ENCODE measurements at regions not wholly inside any gene's neighbourhood (a gene's known extent, or its start where the extent isn't known, plus 50 kb on each side); places are given as distances from the start of the nearest gene placed in this dataset.

GRCh38 chr1:112800289-112800688, 85.2 kb upstream of the PPM1J start:
- DNase-seq (ENCODE audit: low spot score): no peak
- no peak overlapping the region for H3K27ac ChIP-seq
- no peak overlapping the region for H3K4me3 ChIP-seq
- TF ChIP-seq CTCF (IDR thresholded peaks at IDR 0.05): no peak

- TF ChIP-seq CTCF (IDR thresholded peaks at IDR 0.05): no peak
- no peak overlapping the region for H3K4me3 ChIP-seq
- no peak overlapping the region for H3K27ac ChIP-seq
- no peak for DNase-seq (ENCODE audit: low spot score)
Observed at GRCh38 chr1:112798292-112798691, 83.2 kb upstream of the PPM1J start.

- TF ChIP-seq CTCF (IDR thresholded peaks at IDR 0.05): no peak
- no peak overlapping the region for H3K27ac ChIP-seq
- no peak for DNase-seq (ENCODE audit: low spot score)
- no peak overlapping the region for H3K4me3 ChIP-seq
Observed at GRCh38 chr1:112797224-112797623, 82.1 kb upstream of the PPM1J start.

- no peak for TF ChIP-seq CTCF (IDR thresholded peaks at IDR 0.05)
- no peak overlapping the region for H3K27ac ChIP-seq
- no peak overlapping the region for H3K4me3 ChIP-seq
- DNase-seq (ENCODE audit: low spot score): no peak
Observed at GRCh38 chr1:112794654-112795239, 79.6 kb upstream of the PPM1J start.

- H3K27ac ChIP-seq: no peak overlapping the region
- DNase-seq (ENCODE audit: low spot score): no peak
- H3K4me3 ChIP-seq: no peak overlapping the region
- no peak for TF ChIP-seq CTCF (IDR thresholded peaks at IDR 0.05)
Observed at GRCh38 chr1:112793631-112794565, 78.8 kb upstream of the PPM1J start.

- TF ChIP-seq CTCF (IDR thresholded peaks at IDR 0.05): no peak
- no peak overlapping the region for H3K4me3 ChIP-seq
- no peak overlapping the region for H3K27ac ChIP-seq
- DNase-seq (ENCODE audit: low spot score): no peak
Observed at GRCh38 chr1:112791723-112792104, 76.6 kb upstream of the PPM1J start.
